ENCODE measurements at regions not wholly inside any gene's neighbourhood (a gene's known extent, or its start where the extent isn't known, plus 50 kb on each side); places are given as distances from the start of the nearest gene placed in this dataset.

- TF ChIP-seq, protein P1, sequence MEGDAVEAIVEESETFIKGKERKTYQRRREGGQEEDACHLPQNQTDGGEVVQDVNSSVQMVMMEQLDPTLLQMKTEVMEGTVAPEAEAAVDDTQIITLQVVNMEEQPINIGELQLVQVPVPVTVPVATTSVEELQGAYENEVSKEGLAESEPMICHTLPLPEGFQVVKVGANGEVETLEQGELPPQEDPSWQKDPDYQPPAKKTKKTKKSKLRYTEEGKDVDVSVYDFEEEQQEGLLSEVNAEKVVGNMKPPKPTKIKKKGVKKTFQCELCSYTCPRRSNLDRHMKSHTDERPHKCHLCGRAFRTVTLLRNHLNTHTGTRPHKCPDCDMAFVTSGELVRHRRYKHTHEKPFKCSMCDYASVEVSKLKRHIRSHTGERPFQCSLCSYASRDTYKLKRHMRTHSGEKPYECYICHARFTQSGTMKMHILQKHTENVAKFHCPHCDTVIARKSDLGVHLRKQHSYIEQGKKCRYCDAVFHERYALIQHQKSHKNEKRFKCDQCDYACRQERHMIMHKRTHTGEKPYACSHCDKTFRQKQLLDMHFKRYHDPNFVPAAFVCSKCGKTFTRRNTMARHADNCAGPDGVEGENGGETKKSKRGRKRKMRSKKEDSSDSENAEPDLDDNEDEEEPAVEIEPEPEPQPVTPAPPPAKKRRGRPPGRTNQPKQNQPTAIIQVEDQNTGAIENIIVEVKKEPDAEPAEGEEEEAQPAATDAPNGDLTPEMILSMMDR (IDR thresholded peaks at IDR 0.05) = no peak
- TF ChIP-seq POLR2A (IDR thresholded peaks at IDR 0.05) = no peak
These were observed 121.8 kb downstream of the KCTD12 start for GRCh38 chr13:76764429-76764828.
